ENCODE measurements at regions not wholly inside any gene's neighbourhood (a gene's known extent, or its start where the extent isn't known, plus 50 kb on each side); places are given as distances from the start of the nearest gene placed in this dataset.

DNA sequence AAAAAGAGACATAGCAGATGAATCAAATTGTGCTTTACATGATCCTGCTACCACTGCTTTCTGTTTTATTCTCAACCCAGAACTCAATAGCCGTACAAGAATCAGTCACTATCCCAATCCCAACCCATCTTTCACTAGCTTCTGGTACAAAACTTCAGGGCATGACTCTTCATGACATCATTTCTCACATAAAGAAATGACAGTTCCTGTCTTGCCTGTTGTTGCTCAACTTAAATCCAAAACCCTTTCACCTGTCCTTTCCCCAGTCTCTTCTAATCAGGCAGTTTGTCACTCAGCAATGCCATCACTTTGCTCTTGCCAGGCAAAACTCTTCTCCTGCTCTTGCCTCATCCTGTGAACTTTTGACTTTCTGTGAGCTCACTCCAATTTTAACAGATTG is 962.8 kb downstream of the GALC start:
- TF ChIP-seq CTCF (IDR thresholded peaks at IDR 0.05) (no peak), POLR2A (IDR thresholded peaks at IDR 0.05) (no peak)

Measured in thyroid gland (tissue), 4 donors.